Endothelial cell of umbilical vein (primary cell): ENCODE measurements at regions not wholly inside any gene's neighbourhood (a gene's known extent, or its start where the extent isn't known, plus 50 kb on each side); places are given as distances from the start of the nearest gene placed in this dataset.

Source experiments
- BruUV-seq: library from RNA; stranded (reverse); fragments of 400-500 nt; replicated peaks from 2 replicates; lab custom pipeline; 2021; lab: Mats Ljungman, UMichigan
- CTCF ChIA-PET: fragments of 300-600, 350-600 bp; sonication (Branson Sonifier 250); formaldehyde crosslinking; loops from one replicate; lab custom pipeline; 2021; ENCODE audit warnings: antibody characterized with exemption, inconsistent platforms; lab: Charles Lee
- POLR2A ChIA-PET: fragments of 300-600, 350-600 bp; sonication (Branson Sonifier 250); formaldehyde crosslinking; loops from one replicate; lab custom pipeline; 2021; ENCODE audit warnings: antibody characterized with exemption, inconsistent platforms; lab: Charles Lee
- DNase-seq: peaks from one replicate; pipeline ENCODE4 v3.0.0-alpha.2; 2011; ENCODE audit warnings: low read depth, low spot score
- FAIRE-seq: peaks from 2 replicates; lab custom pipeline; 2011; peaks lifted over from hg19 to GRCh38; lab: Jason Lieb, UNC
- H2AFZ ChIP-seq: 2 replicates; pipeline ENCODE4 v1.6.0; 2012; ENCODE audit warnings: low read depth, low read length, control low read depth, inconsistent platforms
- H3K27ac ChIP-seq: 2 replicates; pipeline ENCODE4 v1.5.1; 2011; ENCODE audit warnings: low read depth, mild to moderate bottlenecking, control low read depth, low read length, moderate library complexity; ENCODE audit not compliant: insufficient read depth
- H3K27me3 ChIP-seq, 2 experiments: 2 replicates each; pipeline versions ENCODE4 v1.6.0 to v1.6.1; 2011; ENCODE audit warnings: low read length in 2 of 2, mixed read lengths in 1 of 2; ENCODE audit not compliant: control insufficient read depth in 2 of 2, insufficient read depth in 2 of 2
- H3K36me3 ChIP-seq, 2 experiments: 2 replicates in 1 of 2; 3 replicates in 1 of 2; pipeline ENCODE4 v1.5.1; 2011; ENCODE audit warnings: low read length in 2 of 2, mild to moderate bottlenecking in 1 of 2, moderate library complexity in 1 of 2; ENCODE audit not compliant: control insufficient read depth in 2 of 2, insufficient read depth in 2 of 2; ENCODE audit errors: extremely low read depth in 1 of 2
- H3K4me1 ChIP-seq: 3 replicates; pipeline ENCODE4 v1.5.1; 2011; ENCODE audit warnings: mild to moderate bottlenecking, low read length; ENCODE audit not compliant: control insufficient read depth, insufficient read depth; ENCODE audit errors: extremely low read depth
- H3K4me2 ChIP-seq: 2 replicates; pipeline ENCODE4 v1.6.1; 2011; ENCODE audit warnings: low read length, control low read depth, mixed read lengths; ENCODE audit not compliant: insufficient read depth
- H3K4me3 ChIP-seq, 3 experiments: fragments of 200-600 bp in 1 of 3; sonication (generic), shearing (Covaris generic) in 1 of 3; replicated peaks in 1 of 3; 2 replicates each; pipeline ENCODE4 v1.5.1; 2011 to 2016; ENCODE audit warnings: control low read depth in 3 of 3, low read length in 3 of 3, mild to moderate bottlenecking in 2 of 3, inconsistent platforms in 1 of 3, low read depth in 1 of 3, moderate library complexity in 1 of 3; ENCODE audit not compliant: insufficient read depth in 1 of 3
- H3K79me2 ChIP-seq: 2 replicates; pipeline ENCODE4 v1.6.0; 2012; ENCODE audit warnings: low read length, inconsistent platforms; ENCODE audit not compliant: control insufficient read depth, insufficient read depth
- H3K9ac ChIP-seq: replicated peaks from 2 replicates; pipeline ENCODE3; 2011; ENCODE audit warnings: low read length, control low read depth; ENCODE audit not compliant: insufficient read depth; ENCODE audit errors: extremely low read depth
- H3K9me1 ChIP-seq: replicated peaks from 3 replicates; pipeline ENCODE4 v1.6.0; 2011; ENCODE audit warnings: mild to moderate bottlenecking, low read length; ENCODE audit not compliant: control insufficient read depth, insufficient read depth; ENCODE audit errors: extremely low read depth
- H3K9me3 ChIP-seq: replicated peaks from 2 replicates; pipeline ENCODE4 v1.5.1; 2012; ENCODE audit warnings: low read length, inconsistent platforms; ENCODE audit not compliant: control insufficient read depth, insufficient read depth
- H4K20me1 ChIP-seq: replicated peaks from 2 replicates; pipeline ENCODE3; 2011; ENCODE audit warnings: mild to moderate bottlenecking, low read length; ENCODE audit not compliant: control insufficient read depth, insufficient read depth; ENCODE audit errors: extremely low read depth
- CTCF ChIP-seq, 2 donors: IDR thresholded peaks; 1 replicate in 1 of 2; 2 replicates in 1 of 2; pipeline ENCODE4 v1.5.1; 2011; ENCODE audit warnings: low read length in 2 of 2, mild to moderate bottlenecking in 2 of 2, moderate library complexity in 2 of 2, control low read depth in 1 of 2, inconsistent platforms in 1 of 2, low read depth in 1 of 2; ENCODE audit not compliant: insufficient read depth in 1 of 2; ENCODE audit errors: extremely low read depth in 1 of 2
- EZH2 ChIP-seq: IDR thresholded peaks from 2 replicates; pipeline ENCODE4 v1.6.1; 2012; ENCODE audit warnings: borderline replicate concordance, low read depth, mild to moderate bottlenecking, moderate library complexity, low read length, inconsistent platforms; ENCODE audit not compliant: severe bottlenecking
- FOS ChIP-seq: IDR thresholded peaks from 2 replicates; pipeline ENCODE4 v1.6.1; 2011; ENCODE audit warnings: mild to moderate bottlenecking, low read length, moderate library complexity, borderline replicate concordance; ENCODE audit not compliant: insufficient read depth
- GATA2 ChIP-seq: IDR thresholded peaks from 2 replicates; pipeline ENCODE4 v1.7.0; 2011; ENCODE audit warnings: low read depth, mild to moderate bottlenecking, moderate library complexity, mixed read lengths, low read length; ENCODE audit not compliant: insufficient read length, insufficient read depth
- JUN ChIP-seq: IDR thresholded peaks from 2 replicates; pipeline ENCODE4 v1.6.1; 2011; ENCODE audit warnings: borderline replicate concordance, low read depth; ENCODE audit not compliant: insufficient read length, insufficient read depth
- MAX ChIP-seq: IDR thresholded peaks from 2 replicates; pipeline ENCODE4 v1.6.1; 2011; ENCODE audit not compliant: insufficient read depth, insufficient read length
- MYC ChIP-seq: IDR thresholded peaks from one replicate; pipeline ENCODE4 v1.6.1; 2011; ENCODE audit warnings: mild to moderate bottlenecking, low read depth, low read length
- POLR2A ChIP-seq: IDR thresholded peaks from 2 replicates; pipeline ENCODE4 v1.6.1; 2012; ENCODE audit warnings: low read depth, mild to moderate bottlenecking, control low read depth, low read length
- POLR2AphosphoS5 ChIP-seq: IDR thresholded peaks from 2 replicates; pipeline ENCODE4 v1.6.1; 2012; ENCODE audit warnings: low read depth, mild to moderate bottlenecking, control low read depth, low read length, moderate library complexity; ENCODE audit not compliant: insufficient read depth
- dilution Hi-C: fragments of 300-500 bp; cut with MboI; formaldehyde crosslinking; loops from one replicate; pipeline ENCODE4 v1.15.0; 2019; ENCODE audit warnings: low sequenced_read_pairs; ENCODE audit not compliant: extremely low pct_ligation_motif_present
- intact Hi-C: fragments of 100-400 bp; cut with micrococcal nuclease; formaldehyde crosslinking; loops from one replicate; pipeline ENCODE4 v1.10.0; 2022

GRCh38 chr1:118397496-118397859 lies 212.4 kb upstream of the SPAG17 start:
- dilution Hi-C loops = no loop called here
- ChIA-PET POLR2A (no interaction called here), CTCF (no interaction called here)
- Histone ChIP-seq H3K4me1 (no peaks in the 10 kb centered on the region), H3K9ac (no peak overlapping the region), H2AFZ (no peak overlapping the region), H3K9me1 (no peaks in the 10 kb centered on the region), H3K4me2 (no peak overlapping the region), H3K27me3 (no peaks in the 10 kb centered on the region), H3K27ac (no peak overlapping the region), H3K9me3 (no peaks in the 10 kb centered on the region), H4K20me1 (no peaks in the 10 kb centered on the region), H3K79me2 (no peaks in the 10 kb centered on the region), H3K4me3 (no peak overlapping the region), H3K36me3 (no peaks in the 10 kb centered on the region)
- no peak for DNase-seq
- BruUV-seq = no TSS peak
- no peak for FAIRE-seq
- TF ChIP-seq MYC = no peak
- TF ChIP-seq CTCF (IDR thresholded peaks at IDR 0.05; ENCODE audit: extremely low read depth in 1 of 2, insufficient read depth in 1 of 2, low read depth in 1 of 2, low read length in 2 of 2) = no peak
- no peak for TF ChIP-seq POLR2AphosphoS5
- no peak for TF ChIP-seq GATA2
- intact Hi-C loops = no loop called here

- no peaks in the 10 kb centered on the region for H3K9me1 ChIP-seq
- H3K79me2 ChIP-seq = no peaks in the 10 kb centered on the region
- BruUV-seq = no TSS peak
- dilution Hi-C loops (no loop called here), intact Hi-C loops (no loop called here)
- H3K27ac ChIP-seq = no peak overlapping the region
- H3K36me3 ChIP-seq = no peaks in the 10 kb centered on the region
- FAIRE-seq = no peak
- H3K9me3 ChIP-seq = no peaks in the 10 kb centered on the region
- no peak for DNase-seq
- TF ChIP-seq EZH2 (no peak), JUN (no peak), GATA2 (no peak), POLR2A (no peak), POLR2AphosphoS5 (no peak), MAX (no peak), CTCF (IDR thresholded peaks at IDR 0.05; ENCODE audit: extremely low read depth in 1 of 2, insufficient read depth in 1 of 2, low read depth in 1 of 2, low read length in 2 of 2) (no peak), FOS (no peak), MYC (no peak)
- no peaks in the 10 kb centered on the region for H3K4me1 ChIP-seq
- H3K27me3 ChIP-seq = no peaks in the 10 kb centered on the region
- no peak overlapping the region for H3K4me2 ChIP-seq
- H2AFZ ChIP-seq = no peak overlapping the region
- ChIA-PET CTCF (no interaction called here), POLR2A (no interaction called here)
- H3K9ac ChIP-seq = no peak overlapping the region
- H4K20me1 ChIP-seq = no peaks in the 10 kb centered on the region
- no peak overlapping the region for H3K4me3 ChIP-seq
Observed at GRCh38 chr1:118396829-118397495, 211.9 kb upstream of the SPAG17 start.
